HEK293T (cell line): ENCODE measurements at regions not wholly inside any gene's neighbourhood (a gene's known extent, or its start where the extent isn't known, plus 50 kb on each side); places are given as distances from the start of the nearest gene placed in this dataset.

Source experiments
- BHLHE40 ChIP-seq: fragments of 450-650 bp; IDR thresholded peaks from 2 replicates; pipeline ENCODE4 v1.6.1; 2016; ENCODE audit warnings: mild to moderate bottlenecking, moderate library complexity, borderline replicate concordance
- ELF4 ChIP-seq: fragments of 450-650 bp; IDR thresholded peaks from 2 replicates; pipeline ENCODE4 v1.6.1; 2017; ENCODE audit warnings: antibody characterized with exemption
- FOXA1 ChIP-seq: fragments of 450-650 bp; IDR thresholded peaks from 2 replicates; pipeline ENCODE4 v1.6.1; 2016; ENCODE audit warnings: mild to moderate bottlenecking
- FOXM1 ChIP-seq: fragments of 450-650 bp; IDR thresholded peaks from 2 replicates; pipeline ENCODE4 v1.6.1; 2017; ENCODE audit warnings: mild to moderate bottlenecking, borderline replicate concordance
- L3MBTL2 ChIP-seq: fragments of 450-650 bp; conservative IDR thresholded peaks from 2 replicates; pipeline ENCODE4 v1.6.1; 2016; ENCODE audit warnings: mild to moderate bottlenecking
- LEF1 ChIP-seq: fragments of 450-650 bp; IDR thresholded peaks from 2 replicates; pipeline ENCODE4 v1.6.1; 2017; ENCODE audit warnings: mild to moderate bottlenecking, borderline replicate concordance
- NFRKB ChIP-seq: fragments of 450-650 bp; IDR thresholded peaks from 2 replicates; pipeline ENCODE4 v1.6.1; 2016; ENCODE audit warnings: mild to moderate bottlenecking, moderate library complexity
- SP1 ChIP-seq: fragments of 450-650 bp; IDR thresholded peaks from 2 replicates; pipeline ENCODE4 v1.6.1; 2017
- SUZ12 ChIP-seq: fragments of 450-650 bp; IDR thresholded peaks from 2 replicates; pipeline ENCODE4 v1.6.1; 2016; ENCODE audit warnings: mild to moderate bottlenecking
- TARDBP ChIP-seq: fragments of 450-650 bp; IDR thresholded peaks from 2 replicates; pipeline ENCODE4 v1.6.1; 2016
- ZNF384 ChIP-seq: fragments of 450-650 bp; IDR thresholded peaks from 2 replicates; pipeline ENCODE4 v1.6.1; 2016

- TF ChIP-seq FOXA1 (no peak), SP1 (no peak), SUZ12 (no peak), ZNF384 (no peak), BHLHE40 (no peak), LEF1 (no peak), L3MBTL2 (no peak), NFRKB (no peak), ELF4 (no peak), TARDBP (no peak), FOXM1 (no peak)
Observed at GRCh38 chr20:9940329-9940728, 94.5 kb upstream of the ANKEF1 start.
